H9 (cell line): ENCODE measurements at regions not wholly inside any gene's neighbourhood (a gene's known extent, or its start where the extent isn't known, plus 50 kb on each side); places are given as distances from the start of the nearest gene placed in this dataset.

ENCODE experiments used
- DNase-seq: peaks from one replicate; pipeline ENCODE4 v3.0.0-alpha.2; 2017
- H2AFZ ChIP-seq: one replicate; pipeline ENCODE4 v1.6.1; 2013; ENCODE audit warnings: mild to moderate bottlenecking, low read length, control low read depth, moderate library complexity
- H2AK5ac ChIP-seq: 2 replicates; pipeline ENCODE4 v1.6.1; 2013; ENCODE audit warnings: low read length, control low read depth, mixed read lengths; ENCODE audit not compliant: insufficient read length
- H2BK120ac ChIP-seq: one replicate; pipeline ENCODE4 v1.6.1; 2013; ENCODE audit warnings: low read depth, mild to moderate bottlenecking, low read length, control low read depth, inconsistent platforms; ENCODE audit not compliant: poor library complexity, severe bottlenecking
- H2BK12ac ChIP-seq: 2 replicates; pipeline ENCODE4 v1.6.1; 2013; ENCODE audit warnings: low read length, control low read depth, mixed read lengths, low read depth; ENCODE audit not compliant: insufficient read length
- H2BK15ac ChIP-seq: 2 replicates; pipeline ENCODE4 v1.6.1; 2013; ENCODE audit warnings: low read depth, low read length, control low read depth
- H2BK20ac ChIP-seq: one replicate; pipeline ENCODE4 v1.6.1; 2013; ENCODE audit warnings: low read depth, mild to moderate bottlenecking, low read length, control low read depth, inconsistent platforms; ENCODE audit not compliant: poor library complexity, severe bottlenecking
- H2BK5ac ChIP-seq: 2 replicates; pipeline ENCODE4 v1.6.1; 2013; ENCODE audit warnings: low read length, control low read depth, mixed read lengths; ENCODE audit not compliant: insufficient read length
- H3K14ac ChIP-seq: 2 replicates; pipeline ENCODE4 v1.6.1; 2013; ENCODE audit warnings: low read length, control low read depth; ENCODE audit not compliant: insufficient read depth
- H3K18ac ChIP-seq: 2 replicates; pipeline ENCODE4 v1.6.1; 2013; ENCODE audit warnings: low read depth, mild to moderate bottlenecking, mixed read lengths, low read length, control low read depth; ENCODE audit not compliant: insufficient read length
- H3K23ac ChIP-seq: 2 replicates; pipeline ENCODE4 v1.6.1; 2013; ENCODE audit warnings: low read length, control low read depth, mixed read lengths, low read depth; ENCODE audit not compliant: insufficient read length
- H3K23me2 ChIP-seq: 2 replicates; pipeline ENCODE4 v1.6.1; 2013; ENCODE audit warnings: low read depth, mild to moderate bottlenecking, mixed read lengths, low read length, control low read depth; ENCODE audit not compliant: insufficient read length, poor library complexity, severe bottlenecking
- H3K27ac ChIP-seq: 2 replicates; pipeline ENCODE4 v1.5.1; 2013; ENCODE audit warnings: low read length, control low read depth, mixed read lengths, low read depth; ENCODE audit not compliant: insufficient read length
- H3K27me3 ChIP-seq: 2 replicates; pipeline ENCODE4 v1.6.1; 2013; ENCODE audit warnings: low read length, control low read depth, inconsistent platforms; ENCODE audit not compliant: insufficient read depth
- H3K4ac ChIP-seq: 2 replicates; pipeline ENCODE4 v1.6.1; 2013; ENCODE audit warnings: low read depth, mild to moderate bottlenecking, control low read depth, inconsistent platforms, low read length, moderate library complexity
- H3K4me1 ChIP-seq: 2 replicates; pipeline ENCODE4 v1.6.1; 2013; ENCODE audit warnings: low read length, control low read depth, inconsistent platforms; ENCODE audit not compliant: insufficient read depth
- H3K4me2 ChIP-seq: 2 replicates; pipeline ENCODE4 v1.6.1; 2013; ENCODE audit warnings: low read length, control low read depth, mixed read lengths; ENCODE audit not compliant: insufficient read length, insufficient read depth
- H3K56ac ChIP-seq: 2 replicates; pipeline ENCODE4 v1.6.1; 2013; ENCODE audit warnings: low read depth, mild to moderate bottlenecking, mixed read lengths, low read length, control low read depth; ENCODE audit not compliant: insufficient read length
- H3K79me1 ChIP-seq: 2 replicates; pipeline ENCODE4 v1.6.1; 2013; ENCODE audit warnings: low read depth, mild to moderate bottlenecking, moderate library complexity, low read length, control low read depth, inconsistent platforms; ENCODE audit not compliant: insufficient read depth, poor library complexity, severe bottlenecking
- H3K79me2 ChIP-seq: 2 replicates; pipeline ENCODE4 v1.6.1; 2013; ENCODE audit warnings: low read length, control low read depth, inconsistent platforms; ENCODE audit not compliant: insufficient read depth
- H3K9ac ChIP-seq: 2 replicates; pipeline ENCODE4 v1.6.1; 2013; ENCODE audit warnings: low read length, control low read depth, mixed read lengths; ENCODE audit not compliant: insufficient read length; ENCODE audit errors: extremely low read depth
- H3K9me3 ChIP-seq: one replicate; pipeline ENCODE4 v1.6.1; 2013; ENCODE audit warnings: low read depth, low read length, inconsistent platforms; ENCODE audit not compliant: control insufficient read depth
- H3T11ph ChIP-seq: one replicate; pipeline ENCODE4 v1.6.1; 2013; ENCODE audit warnings: mild to moderate bottlenecking, low read length, control low read depth, inconsistent platforms
- H4K20me1 ChIP-seq: one replicate; pipeline ENCODE4 v1.6.1; 2013; ENCODE audit not compliant: control insufficient read depth, insufficient read length, insufficient read depth
- H4K5ac ChIP-seq: 2 replicates; pipeline ENCODE4 v1.6.1; 2013; ENCODE audit warnings: low read depth, mild to moderate bottlenecking, mixed read lengths, low read length, control low read depth; ENCODE audit not compliant: insufficient read length
- H4K8ac ChIP-seq: replicated peaks from 2 replicates; pipeline ENCODE4 v1.6.1; 2013; ENCODE audit warnings: low read length, control low read depth, mixed read lengths, low read depth; ENCODE audit not compliant: insufficient read length
- H4K91ac ChIP-seq: 2 replicates; pipeline ENCODE4 v1.6.1; 2013; ENCODE audit warnings: low read depth, mild to moderate bottlenecking, moderate library complexity, mixed read lengths, low read length, control low read depth; ENCODE audit not compliant: insufficient read length
- H3K27ac Mint-ChIP-seq, 3 experiments: 2 replicates in 2 of 3; 3 replicates in 1 of 3; pipeline ENCODE4 v1.8.0; 2020 to 2021; ENCODE audit warnings: mixed read lengths in 3 of 3, mild to moderate bottlenecking in 1 of 3, moderate library complexity in 1 of 3
- H3K27me3 Mint-ChIP-seq: 2 replicates; pipeline ENCODE4 v1.8.0; 2021; ENCODE audit warnings: low read depth, mild to moderate bottlenecking, moderate library complexity, mixed read lengths
- H3K36me3 Mint-ChIP-seq, 3 experiments: 2 replicates in 2 of 3; 3 replicates in 1 of 3; pipeline ENCODE4 v1.8.0; 2020 to 2021; ENCODE audit warnings: low read depth in 3 of 3, mixed read lengths in 3 of 3; ENCODE audit not compliant: insufficient read depth in 1 of 3
- H3K4me1 Mint-ChIP-seq, 2 experiments: 2 replicates each; pipeline ENCODE4 v1.8.0; 2020; ENCODE audit warnings: mixed read lengths in 2 of 2
- H3K4me3 Mint-ChIP-seq, 2 experiments: 2 replicates in 1 of 2; 3 replicates in 1 of 2; pipeline ENCODE4 v1.8.0; 2020 to 2021; ENCODE audit warnings: mild to moderate bottlenecking in 2 of 2, mixed read lengths in 2 of 2, moderate library complexity in 1 of 2
- H3K9me3 Mint-ChIP-seq, 2 experiments: 2 replicates in 1 of 2; 3 replicates in 1 of 2; pipeline ENCODE4 v1.8.0; 2020; ENCODE audit warnings: mild to moderate bottlenecking in 2 of 2, mixed read lengths in 2 of 2, moderate library complexity in 1 of 2
- WGBS: extraction: QIAGEN DNeasy Blood & Tissue Kit; methylation state at CpG from one replicate; pipeline ENCODE4 v1.1.7; 2013; ENCODE audit warnings: missing lambda C conversion rate, low lambda C conversion rate, mixed read lengths; ENCODE audit not compliant: insufficient read length; ENCODE audit errors: extremely low coverage; 5-methylcytosine and 5-hydroxymethylcytosine counted together
- TF ChIP-seq, protein P1 (sequence below): fragments of 200-600 bp; sonication (generic); conservative IDR thresholded peaks from 3 replicates; pipeline ENCODE4 v1.8.0; 2021; ENCODE audit warnings: antibody characterized with exemption, mild to moderate bottlenecking

DNA sequence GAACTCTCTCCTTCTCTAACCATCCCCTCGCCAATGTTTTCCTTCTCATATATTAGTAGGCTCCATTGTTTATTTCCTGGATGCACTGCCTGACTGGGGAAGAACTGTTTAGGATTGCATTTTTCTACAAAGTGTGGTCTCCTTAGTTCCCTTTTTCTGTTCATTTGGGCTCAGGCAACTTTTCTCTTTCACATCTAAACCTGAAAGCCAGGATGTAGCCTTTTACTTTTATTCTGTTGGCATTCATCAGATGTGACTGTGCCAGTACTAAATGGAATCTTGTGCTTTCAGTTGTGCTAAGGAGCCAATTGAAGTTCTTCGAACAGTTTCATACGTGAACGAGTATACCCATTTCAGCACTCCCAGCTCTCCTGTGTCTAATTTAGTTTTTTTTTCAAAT lies 59.8 kb downstream of the DDIT4L start:
- TF ChIP-seq, protein P1, sequence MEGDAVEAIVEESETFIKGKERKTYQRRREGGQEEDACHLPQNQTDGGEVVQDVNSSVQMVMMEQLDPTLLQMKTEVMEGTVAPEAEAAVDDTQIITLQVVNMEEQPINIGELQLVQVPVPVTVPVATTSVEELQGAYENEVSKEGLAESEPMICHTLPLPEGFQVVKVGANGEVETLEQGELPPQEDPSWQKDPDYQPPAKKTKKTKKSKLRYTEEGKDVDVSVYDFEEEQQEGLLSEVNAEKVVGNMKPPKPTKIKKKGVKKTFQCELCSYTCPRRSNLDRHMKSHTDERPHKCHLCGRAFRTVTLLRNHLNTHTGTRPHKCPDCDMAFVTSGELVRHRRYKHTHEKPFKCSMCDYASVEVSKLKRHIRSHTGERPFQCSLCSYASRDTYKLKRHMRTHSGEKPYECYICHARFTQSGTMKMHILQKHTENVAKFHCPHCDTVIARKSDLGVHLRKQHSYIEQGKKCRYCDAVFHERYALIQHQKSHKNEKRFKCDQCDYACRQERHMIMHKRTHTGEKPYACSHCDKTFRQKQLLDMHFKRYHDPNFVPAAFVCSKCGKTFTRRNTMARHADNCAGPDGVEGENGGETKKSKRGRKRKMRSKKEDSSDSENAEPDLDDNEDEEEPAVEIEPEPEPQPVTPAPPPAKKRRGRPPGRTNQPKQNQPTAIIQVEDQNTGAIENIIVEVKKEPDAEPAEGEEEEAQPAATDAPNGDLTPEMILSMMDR, result no peak
- Histone ChIP-seq H3K79me2 (no peaks in the 10 kb centered on the region), H2BK120ac (no peak overlapping the region)

More for the DNA sequence above, 59.8 kb downstream of the DDIT4L start:
- Mint-ChIP-seq H3K27me3 (no peaks in the 10 kb centered on the region), H3K4me1 (peaks cover 0 to under 1% of the 10 kb centered on the region in 2 experiments; a peak in 1 of 4 replicates), H3K36me3 (peaks cover 0 to 7% (median 0%) of the 10 kb centered on the region in 3 experiments; a peak in 2 of 7 replicates), H3K27ac (no peak overlapping the region), H3K9me3 (peaks cover 9 to 13% of the 10 kb centered on the region in 2 experiments), H3K4me3 (no peak overlapping the region)
- H3K9ac ChIP-seq, result no peak overlapping the region
- H2BK12ac ChIP-seq, result no peak overlapping the region
- no peak overlapping the region for H2BK15ac ChIP-seq
- H3K23ac ChIP-seq, result no peak overlapping the region
- H4K20me1 ChIP-seq, result no peaks in the 10 kb centered on the region
- H4K8ac ChIP-seq, result no peak overlapping the region
- H2AFZ ChIP-seq, result no peak overlapping the region
- H3T11ph ChIP-seq, result no peak overlapping the region
- DNase-seq, result no peak
- no peak overlapping the region for H3K4me2 ChIP-seq
- no peak overlapping the region for H4K5ac ChIP-seq
- H3K4ac ChIP-seq, result no peak overlapping the region
- no peaks in the 10 kb centered on the region for H3K27me3 ChIP-seq
- no peak overlapping the region for H3K14ac ChIP-seq
- no peak overlapping the region for H2BK20ac ChIP-seq
- no peak overlapping the region for H2BK5ac ChIP-seq
- no peak overlapping the region for H3K56ac ChIP-seq
- no peak overlapping the region for H4K91ac ChIP-seq
- no peaks in the 10 kb centered on the region for H3K79me1 ChIP-seq
- no peak overlapping the region for H3K27ac ChIP-seq
- no peaks in the 10 kb centered on the region for H3K9me3 ChIP-seq
- no peaks in the 10 kb centered on the region for H3K4me1 ChIP-seq
- no peak overlapping the region for H2AK5ac ChIP-seq
- no CpG with 5 or more reads among the region's 4 CpGs for WGBS
- no peak overlapping the region for H3K18ac ChIP-seq
- H3K23me2 ChIP-seq, result no peaks in the 10 kb centered on the region
